GM19328 (cell line): ENCODE measurements at regions not wholly inside any gene's neighbourhood (a gene's known extent, or its start where the extent isn't known, plus 50 kb on each side); places are given as distances from the start of the nearest gene placed in this dataset.

Experiments
- ATAC-seq: cut with Tn5 transposase; IDR thresholded peaks from one replicate; pipeline ENCODE4 v1.9.1; 2021; ENCODE audit warnings: mild to moderate bottlenecking, moderate library complexity; ENCODE audit not compliant: unreplicated experiment

- ATAC-seq: no peak
These were observed 141.4 kb downstream of the CYP26B1 start for GRCh38 chr2:72006188-72006736.

GRCh38 chr2:72004976-72005375 lies 142.7 kb downstream of the CYP26B1 start:
- ATAC-seq: no peak

DNA sequence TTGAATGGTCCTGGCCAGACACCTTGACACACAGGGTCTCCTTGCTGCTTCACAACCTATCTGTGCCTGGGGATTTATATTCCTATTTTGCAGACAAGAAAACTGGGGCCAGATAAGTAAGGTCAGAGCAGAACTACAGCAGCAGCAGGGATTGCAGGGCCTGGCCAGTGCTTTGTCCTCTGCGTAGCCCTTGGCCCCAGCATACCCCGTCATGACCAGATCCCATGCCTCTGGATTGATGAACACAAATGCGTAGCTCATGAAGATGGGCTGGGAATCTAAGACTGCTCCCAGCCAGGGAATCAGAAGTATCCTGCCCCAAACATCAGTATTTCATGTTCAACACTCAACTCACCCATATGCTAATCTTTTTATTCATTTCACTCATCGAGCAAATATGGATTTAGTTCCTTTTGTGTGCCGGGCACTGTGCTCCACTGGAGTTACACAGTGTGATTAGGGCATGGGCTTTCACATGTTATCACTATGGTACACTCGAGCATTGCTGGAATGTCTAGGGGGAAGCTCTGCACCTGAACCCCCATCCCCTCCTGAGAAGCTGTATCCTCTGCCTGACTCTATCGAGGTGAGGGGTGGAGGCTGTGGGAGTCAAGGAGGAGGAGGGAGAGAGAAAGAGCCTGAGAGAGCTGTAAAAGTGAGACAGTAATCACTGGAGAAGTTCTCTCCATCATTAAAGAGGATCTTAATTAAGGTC lies 143.3 kb downstream of the CYP26B1 start:
- no peak for ATAC-seq

- ATAC-seq: no peak
These were observed 143.9 kb downstream of the CYP26B1 start for GRCh38 chr2:72003796-72004195.

DNA sequence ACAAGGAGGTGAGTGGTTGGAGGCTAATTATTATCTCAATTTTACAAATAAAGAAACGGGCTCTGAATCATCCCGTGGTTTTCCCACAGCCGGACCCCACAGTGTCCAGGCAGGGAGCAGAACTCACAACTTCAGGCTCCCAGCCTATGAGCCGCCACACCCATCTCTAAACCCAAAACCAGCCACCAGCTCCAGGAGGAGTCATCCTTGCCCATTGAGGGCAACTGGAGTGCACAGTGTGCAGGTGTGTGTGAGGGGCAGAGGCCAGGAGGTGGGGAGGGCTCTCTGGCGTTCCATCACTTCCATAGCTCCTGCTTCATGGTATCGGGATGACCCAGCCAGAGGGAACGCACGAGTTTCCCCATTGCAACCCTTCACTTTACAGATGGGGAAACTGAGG lies 144.5 kb downstream of the CYP26B1 start:
- ATAC-seq: no peak

GRCh38 chr2:72001937-72002690 lies 145.5 kb downstream of the CYP26B1 start:
- ATAC-seq: no peak

DNA sequence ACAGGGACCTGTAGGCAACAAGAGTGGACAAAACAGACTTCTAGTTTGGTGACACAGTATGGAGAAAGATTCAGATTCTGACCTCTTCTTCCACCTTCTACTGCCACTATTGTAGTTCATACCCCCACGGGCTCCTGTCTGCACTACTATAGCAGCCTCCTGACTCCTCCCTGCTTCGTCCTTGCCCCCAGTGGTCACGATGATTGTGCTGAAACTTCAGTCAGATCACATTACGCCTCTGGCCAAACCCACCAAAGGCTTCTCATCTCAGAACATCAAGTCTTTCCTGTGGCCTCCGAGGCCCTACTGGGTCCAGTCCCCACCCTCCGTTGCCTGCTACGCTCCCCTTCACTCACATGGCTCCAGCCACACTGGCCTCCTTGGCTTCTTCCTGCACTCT lies 147.6 kb downstream of the CYP26B1 start:
- no peak for ATAC-seq

DNA sequence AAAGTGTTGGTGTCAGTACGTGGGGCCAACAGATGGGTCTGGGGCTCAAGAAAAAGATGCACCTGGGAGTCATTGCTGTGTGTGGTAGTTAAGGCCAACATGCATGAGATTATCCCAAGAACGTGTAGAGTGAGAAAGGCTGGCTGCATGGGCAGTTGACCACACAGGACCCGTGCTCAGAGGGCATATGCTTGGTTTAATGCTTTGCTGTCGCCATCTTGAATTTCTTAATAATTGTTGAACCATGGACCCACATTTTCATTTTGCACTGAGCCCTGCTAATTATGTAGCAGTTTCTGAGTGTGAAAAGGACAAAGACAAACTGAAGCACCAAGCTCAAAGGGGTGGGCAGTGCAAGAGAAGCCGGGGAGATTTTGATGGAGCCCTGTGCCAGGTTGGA lies 148.1 kb downstream of the CYP26B1 start:
- no peak for ATAC-seq

GRCh38 chr2:71997843-71998242 lies 149.8 kb downstream of the CYP26B1 start:
- ATAC-seq: no peak

GRCh38 chr2:71995067-71995665 lies 152.5 kb downstream of the CYP26B1 start:
- no peak for ATAC-seq

DNA sequence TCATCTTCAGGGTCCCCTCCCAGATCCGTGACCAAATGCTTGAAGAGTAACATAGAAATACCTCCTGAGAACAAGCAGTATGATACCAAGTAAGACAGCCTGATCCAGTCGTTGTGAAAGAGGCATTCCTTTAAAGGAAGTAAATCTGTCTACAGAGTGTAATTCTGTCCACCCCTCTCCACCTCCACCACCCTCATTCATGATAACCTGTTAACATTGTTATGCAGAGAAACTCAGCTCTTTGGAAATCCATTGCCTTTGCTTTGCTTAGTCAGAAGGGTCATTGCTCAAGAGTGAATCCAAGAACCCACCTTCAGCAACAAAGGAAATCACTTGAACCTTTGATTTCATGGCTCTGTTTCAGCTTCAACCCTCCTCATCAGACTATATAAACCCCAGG lies 155.6 kb downstream of the CYP26B1 start:
- ATAC-seq: no peak

- ATAC-seq: no peak
These were observed 156.3 kb downstream of the CYP26B1 start for GRCh38 chr2:71991397-71991796.

DNA sequence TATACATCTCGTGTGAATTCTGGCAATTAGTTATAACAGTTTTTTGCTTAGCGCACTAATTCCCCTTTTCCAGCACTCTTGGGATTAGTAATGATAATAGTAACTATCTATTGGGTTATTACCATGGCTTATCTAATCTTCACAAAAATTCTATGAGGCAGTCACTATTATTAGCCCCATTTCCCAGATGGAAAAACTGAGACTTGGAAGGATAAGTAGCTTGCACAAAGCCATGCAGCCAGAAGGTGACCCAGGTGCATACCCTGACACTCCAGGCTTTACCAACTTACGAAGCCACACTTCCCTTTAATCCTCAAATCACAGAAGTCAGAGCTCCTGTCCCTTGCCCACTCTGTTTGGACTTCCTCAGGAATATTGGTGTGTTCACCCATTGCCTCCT lies 156.8 kb downstream of the CYP26B1 start:
- ATAC-seq: no peak

DNA sequence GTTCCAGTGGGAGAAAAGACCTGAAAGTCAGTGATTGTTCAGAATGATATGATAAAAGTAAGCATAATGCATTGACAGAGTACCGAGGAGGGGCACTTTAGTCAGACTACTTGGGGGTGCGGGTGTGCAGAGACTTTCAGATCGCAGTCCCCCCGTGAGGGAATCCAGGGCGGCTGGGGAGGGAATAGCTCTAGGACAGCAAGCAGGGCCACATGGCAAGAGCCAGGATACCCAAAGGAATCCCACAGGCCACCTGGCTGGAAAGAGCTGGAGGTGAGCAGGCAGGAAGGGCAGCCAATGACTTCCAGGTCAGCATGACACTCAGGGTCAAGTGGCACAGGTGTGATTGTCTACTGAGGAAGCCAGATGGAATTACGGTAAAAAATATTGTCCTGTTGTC lies 157.5 kb downstream of the CYP26B1 start:
- no peak for ATAC-seq

- no peak for ATAC-seq
These were observed 158.0 kb downstream of the CYP26B1 start for GRCh38 chr2:71989671-71990070.

GRCh38 chr2:71988170-71988569 lies 159.5 kb downstream of the CYP26B1 start:
- ATAC-seq: no peak

GRCh38 chr2:71976685-71977084 lies 171.0 kb downstream of the CYP26B1 start:
- no peak for ATAC-seq

GRCh38 chr2:71974846-71975245 lies 172.8 kb downstream of the CYP26B1 start:
- no peak for ATAC-seq

DNA sequence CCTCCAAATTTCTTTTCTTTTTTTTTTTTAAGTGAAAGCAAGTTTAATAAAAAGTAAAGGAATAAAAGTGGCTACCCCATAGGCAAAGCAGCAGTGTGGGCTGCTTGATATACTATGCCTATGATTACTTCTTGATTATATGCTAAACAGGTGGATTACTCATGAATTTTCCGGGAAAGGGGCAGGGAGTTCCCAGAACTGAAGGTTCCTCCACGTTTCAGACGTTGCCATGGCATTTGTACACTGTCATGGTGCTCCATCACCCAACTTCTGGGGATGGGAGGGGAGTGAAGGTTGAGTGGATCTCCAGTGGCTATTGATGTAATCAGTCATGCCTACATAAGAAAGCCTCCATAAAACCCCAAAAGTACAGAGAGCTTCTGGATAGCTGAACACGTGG lies 176.2 kb downstream of the CYP26B1 start:
- ATAC-seq: no peak

DNA sequence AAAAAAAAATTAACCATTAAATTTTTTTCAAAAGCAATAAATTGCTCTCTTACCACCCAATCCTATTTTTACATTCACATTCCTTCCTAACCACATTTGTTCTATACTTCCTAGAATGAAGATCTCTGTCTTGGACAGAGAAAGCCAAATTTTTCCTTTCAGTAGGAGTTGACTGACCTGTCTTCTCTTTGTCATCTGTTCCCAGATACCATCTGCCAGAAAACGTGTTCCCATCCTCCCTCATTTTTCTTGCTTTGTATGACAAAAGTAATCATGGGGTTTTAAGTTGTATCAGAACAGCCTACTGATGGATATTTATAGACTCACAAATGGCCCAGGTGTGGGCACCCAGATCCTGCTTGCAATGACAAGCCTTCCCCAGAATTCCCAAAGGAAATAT lies 182.1 kb downstream of the CYP26B1 start:
- ATAC-seq: no peak

- no peak for ATAC-seq
These were observed 184.6 kb downstream of the CYP26B1 start for GRCh38 chr2:71962911-71963694.
